Astrocyte of the cerebellum (primary cell): ENCODE measurements at regions not wholly inside any gene's neighbourhood (a gene's known extent, or its start where the extent isn't known, plus 50 kb on each side); places are given as distances from the start of the nearest gene placed in this dataset.

Source experiments
- DNase-seq: peaks from one replicate; pipeline ENCODE4 v3.0.0-alpha.2; 2011; ENCODE audit warnings: low read depth
- H3K4me3 ChIP-seq: 2 replicates; pipeline ENCODE4 v1.5.1; 2011; ENCODE audit warnings: mild to moderate bottlenecking, low read depth, low read length, moderate library complexity
- CTCF ChIP-seq: IDR thresholded peaks from 2 replicates; pipeline ENCODE4 v1.5.1; 2012; ENCODE audit warnings: low read length, low read depth, moderate library complexity, mild to moderate bottlenecking; ENCODE audit errors: missing control alignments
- in situ Hi-C: cut with HindIII; loops from 2 replicates; pipeline ENCODE4 v1.10.0; 2017; ENCODE audit warnings: low sequenced_read_pairs

GRCh38 chrX:113726466-113726865 is 857.4 kb upstream of the HTR2C start:
- in situ Hi-C loops, result no loop called here
- no peak for TF ChIP-seq CTCF
- no peak overlapping the region for H3K4me3 ChIP-seq
- no peak for DNase-seq

- no peak for DNase-seq
- TF ChIP-seq CTCF, result no peak
- in situ Hi-C loops, result no loop called here
- no peak overlapping the region for H3K4me3 ChIP-seq
These were observed 857.9 kb upstream of the HTR2C start for GRCh38 chrX:113726009-113726408.

DNA sequence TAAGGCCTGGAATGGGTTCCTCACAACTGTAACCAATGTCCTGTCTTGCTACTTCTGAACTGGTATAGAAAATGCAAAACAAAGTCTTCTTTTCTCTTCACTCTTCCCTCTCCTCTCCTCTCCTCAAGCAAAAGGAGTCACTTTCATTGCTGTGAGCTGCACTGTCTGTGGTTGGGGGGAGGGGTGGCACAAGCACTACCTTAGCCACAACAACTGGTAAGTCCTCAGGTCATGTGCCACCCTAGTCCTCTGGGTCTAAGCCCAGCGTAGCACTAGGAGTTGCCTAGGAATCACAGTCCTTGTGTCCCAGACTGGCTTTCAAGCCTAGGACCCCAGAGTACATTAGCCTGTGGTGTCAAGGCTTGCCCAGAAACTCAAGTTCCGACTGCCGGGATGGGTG is 859.3 kb upstream of the AMOT start:
- no peak for TF ChIP-seq CTCF
- in situ Hi-C loops, result no loop called here
- DNase-seq, result no peak
- no peak overlapping the region for H3K4me3 ChIP-seq

DNA sequence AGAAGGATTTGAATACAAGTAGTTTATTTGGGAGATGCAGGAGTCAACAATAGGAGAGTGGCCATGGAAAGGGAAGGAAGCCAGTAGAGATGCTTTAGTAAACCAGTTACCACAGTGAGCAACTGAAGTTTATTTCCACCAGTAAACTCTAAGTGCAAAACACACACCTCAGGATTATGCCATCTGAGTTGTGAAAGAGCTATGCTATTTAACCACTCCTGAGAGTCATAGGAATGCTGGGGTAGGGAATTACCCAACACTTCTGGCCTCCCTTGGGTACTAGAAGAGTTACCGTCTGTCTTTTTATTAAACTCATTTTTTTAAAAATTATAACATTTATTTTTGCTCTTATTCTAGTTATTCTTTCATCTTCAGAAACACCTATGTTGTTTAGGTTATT is 834.6 kb upstream of the AMOT start:
- in situ Hi-C loops, result no loop called here
- no peak for TF ChIP-seq CTCF
- no peak overlapping the region for H3K4me3 ChIP-seq
- no peak for DNase-seq

- DNase-seq, result no peak
- no peak overlapping the region for H3K4me3 ChIP-seq
- no peak for TF ChIP-seq CTCF
- in situ Hi-C loops, result no loop called here
These were observed 810.7 kb upstream of the AMOT start for GRCh38 chrX:113651306-113651705.

DNA sequence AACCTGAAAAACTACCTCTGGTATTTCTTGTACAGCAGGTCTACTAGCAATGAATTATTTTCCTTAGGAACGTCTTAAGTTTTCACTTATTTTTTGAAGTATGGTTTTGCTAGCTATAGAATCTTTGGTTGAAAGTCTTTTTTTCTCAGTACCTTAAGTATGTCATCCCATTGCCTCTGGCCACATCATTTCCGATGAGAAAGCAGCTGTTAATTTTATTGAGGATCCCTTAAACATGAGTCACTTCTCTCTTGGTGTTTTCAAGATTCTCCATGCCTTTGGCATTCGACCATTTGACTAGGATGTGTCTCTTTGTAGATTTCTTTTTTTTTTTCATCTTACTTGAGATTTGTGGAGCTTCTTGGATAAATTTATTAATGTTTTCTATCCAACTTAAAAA is 803.8 kb upstream of the AMOT start:
- no peak for DNase-seq
- no peak overlapping the region for H3K4me3 ChIP-seq
- in situ Hi-C loops, result no loop called here
- TF ChIP-seq CTCF, result no peak

GRCh38 chrX:113634565-113634964 is 793.9 kb upstream of the AMOT start:
- in situ Hi-C loops, result no loop called here
- no peak for TF ChIP-seq CTCF
- DNase-seq, result no peak

More at GRCh38 chrX:113634565-113634964, 793.9 kb upstream of the AMOT start:
- H3K4me3 ChIP-seq, result no peak overlapping the region
